OCI-LY3 (cell line): ENCODE measurements at regions not wholly inside any gene's neighbourhood (a gene's known extent, or its start where the extent isn't known, plus 50 kb on each side); places are given as distances from the start of the nearest gene placed in this dataset.

Experiments
- H2AFZ ChIP-seq: fragments of 200-600, 300-600 bp; shearing (Covaris generic); 2 replicates; pipeline ENCODE4 v1.6.0; 2014; ENCODE audit warnings: antibody characterized with exemption, low read depth, low read length
- H3K27ac ChIP-seq: fragments of 200-600, 300-600 bp; sonication (generic); 2 replicates; pipeline ENCODE4 v1.5.1; 2014; ENCODE audit warnings: mild to moderate bottlenecking, low read length, moderate library complexity, mixed read lengths
- H3K27me3 ChIP-seq: fragments of 200-600, 300-600 bp; sonication (generic); 2 replicates; pipeline ENCODE4 v1.6.1; 2014; ENCODE audit warnings: low read depth, low read length, mixed read lengths
- H3K36me3 ChIP-seq: fragments of 200-600, 300-600 bp; sonication (generic); replicated peaks from 2 replicates; pipeline ENCODE3; 2014; ENCODE audit warnings: low read depth, low read length, mixed read lengths
- H3K4me1 ChIP-seq: fragments of 300-600, 200-600 bp; sonication (generic); 2 replicates; pipeline ENCODE4 v1.6.1; 2014; ENCODE audit warnings: low read length, mixed read lengths
- H3K4me2 ChIP-seq: fragments of 200-600, 300-600 bp; sonication (generic); 2 replicates; pipeline ENCODE4 v1.6.1; 2014; ENCODE audit warnings: low read length, mixed read lengths
- H3K4me3 ChIP-seq: fragments of 300-600, 200-600 bp; sonication (generic); 2 replicates; pipeline ENCODE4 v1.5.1; 2014; ENCODE audit warnings: antibody characterized with exemption, mild to moderate bottlenecking, low read length, moderate library complexity
- H3K79me2 ChIP-seq: fragments of 300-600, 200-600 bp; shearing (Covaris generic); 2 replicates; pipeline ENCODE4 v1.6.1; 2014; ENCODE audit warnings: mild to moderate bottlenecking, low read length, mixed read lengths
- H3K9ac ChIP-seq: fragments of 300-600, 200-600 bp; shearing (Covaris generic); 2 replicates; pipeline ENCODE4 v1.6.0; 2014; ENCODE audit warnings: mild to moderate bottlenecking, low read length, moderate library complexity
- H3K9me3 ChIP-seq: fragments of 200-600, 300-600 bp; shearing (Covaris generic); 2 replicates; pipeline ENCODE4 v1.6.1; 2014; ENCODE audit warnings: low read length, mixed read lengths; ENCODE audit not compliant: insufficient read depth
- H4K20me1 ChIP-seq: fragments of 200-600, 300-600 bp; sonication (generic); 2 replicates; pipeline ENCODE4 v1.6.1; 2016; ENCODE audit warnings: low read length, mixed read lengths; ENCODE audit not compliant: insufficient read depth
- EZH2phosphoT487 ChIP-seq: fragments of 200-600 bp; shearing (Covaris generic); IDR thresholded peaks from 2 replicates; pipeline ENCODE4 v1.6.1; 2018; ENCODE audit warnings: antibody characterized with exemption, mixed run types, low read depth
- TF ChIP-seq, protein P1 (sequence below): fragments of 200-600, 300-600 bp; sonication (generic); IDR thresholded peaks from 2 replicates; pipeline ENCODE4 v1.5.1; 2014; ENCODE audit warnings: antibody characterized with exemption, low read length, low read depth

DNA sequence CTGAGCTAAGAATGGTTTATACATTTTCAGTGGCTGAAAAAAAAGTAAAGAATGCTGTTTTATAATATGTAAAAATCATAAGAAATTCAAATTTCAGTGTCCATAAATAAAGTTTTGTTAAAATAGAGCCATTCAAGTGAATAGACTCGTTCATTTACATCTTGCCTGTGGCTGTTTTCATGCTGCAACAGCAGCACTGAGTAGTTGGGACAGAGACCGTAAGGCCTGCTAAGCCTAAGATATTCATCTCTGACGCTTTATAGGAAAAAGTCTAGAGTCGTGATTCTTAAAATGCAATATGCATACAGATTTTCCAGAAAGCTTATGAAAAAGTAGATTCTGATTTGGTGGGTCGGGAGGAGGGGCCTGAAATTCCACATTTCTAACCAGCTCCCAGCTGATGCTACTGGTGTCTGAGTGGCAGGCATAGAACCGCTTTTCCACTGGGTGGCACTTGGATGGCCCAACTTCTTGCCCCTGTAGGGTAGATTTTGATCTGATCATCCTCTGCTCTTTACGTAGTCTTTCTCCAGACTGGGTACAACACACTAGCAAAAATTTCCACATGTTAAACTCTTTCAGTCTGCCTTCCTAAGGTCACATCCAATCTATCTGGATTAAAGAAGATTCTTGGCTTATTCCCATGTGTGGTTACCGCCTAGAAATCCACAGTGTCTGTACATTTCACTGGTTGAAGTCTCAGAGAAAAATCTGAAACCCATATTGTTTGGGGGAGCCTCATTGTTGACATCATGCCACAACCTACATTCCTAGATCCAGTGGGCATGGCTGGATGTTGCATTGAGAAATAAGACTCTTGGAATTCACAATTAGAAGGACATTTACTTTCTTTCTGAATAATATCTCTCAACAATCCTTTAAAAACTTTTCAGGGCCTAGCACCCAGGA, 151.2 kb downstream of the C12orf75 start:
- no peaks in the 10 kb centered on the region for H3K36me3 ChIP-seq
- no peak overlapping the region for H3K4me3 ChIP-seq
- peaks cover 6% of the 10 kb centered on the region for H3K4me1 ChIP-seq
- H3K27me3 ChIP-seq, result no peaks in the 10 kb centered on the region
- TF ChIP-seq, protein P1, sequence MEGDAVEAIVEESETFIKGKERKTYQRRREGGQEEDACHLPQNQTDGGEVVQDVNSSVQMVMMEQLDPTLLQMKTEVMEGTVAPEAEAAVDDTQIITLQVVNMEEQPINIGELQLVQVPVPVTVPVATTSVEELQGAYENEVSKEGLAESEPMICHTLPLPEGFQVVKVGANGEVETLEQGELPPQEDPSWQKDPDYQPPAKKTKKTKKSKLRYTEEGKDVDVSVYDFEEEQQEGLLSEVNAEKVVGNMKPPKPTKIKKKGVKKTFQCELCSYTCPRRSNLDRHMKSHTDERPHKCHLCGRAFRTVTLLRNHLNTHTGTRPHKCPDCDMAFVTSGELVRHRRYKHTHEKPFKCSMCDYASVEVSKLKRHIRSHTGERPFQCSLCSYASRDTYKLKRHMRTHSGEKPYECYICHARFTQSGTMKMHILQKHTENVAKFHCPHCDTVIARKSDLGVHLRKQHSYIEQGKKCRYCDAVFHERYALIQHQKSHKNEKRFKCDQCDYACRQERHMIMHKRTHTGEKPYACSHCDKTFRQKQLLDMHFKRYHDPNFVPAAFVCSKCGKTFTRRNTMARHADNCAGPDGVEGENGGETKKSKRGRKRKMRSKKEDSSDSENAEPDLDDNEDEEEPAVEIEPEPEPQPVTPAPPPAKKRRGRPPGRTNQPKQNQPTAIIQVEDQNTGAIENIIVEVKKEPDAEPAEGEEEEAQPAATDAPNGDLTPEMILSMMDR, result no peak
- TF ChIP-seq EZH2phosphoT487, result no peak
- no peaks in the 10 kb centered on the region for H4K20me1 ChIP-seq
- no peaks in the 10 kb centered on the region for H3K79me2 ChIP-seq
- H3K9me3 ChIP-seq, result no peaks in the 10 kb centered on the region
- H3K4me2 ChIP-seq, result no peak overlapping the region
- no peak overlapping the region for H2AFZ ChIP-seq
- H3K27ac ChIP-seq, result no peak overlapping the region
- no peak overlapping the region for H3K9ac ChIP-seq

DNA sequence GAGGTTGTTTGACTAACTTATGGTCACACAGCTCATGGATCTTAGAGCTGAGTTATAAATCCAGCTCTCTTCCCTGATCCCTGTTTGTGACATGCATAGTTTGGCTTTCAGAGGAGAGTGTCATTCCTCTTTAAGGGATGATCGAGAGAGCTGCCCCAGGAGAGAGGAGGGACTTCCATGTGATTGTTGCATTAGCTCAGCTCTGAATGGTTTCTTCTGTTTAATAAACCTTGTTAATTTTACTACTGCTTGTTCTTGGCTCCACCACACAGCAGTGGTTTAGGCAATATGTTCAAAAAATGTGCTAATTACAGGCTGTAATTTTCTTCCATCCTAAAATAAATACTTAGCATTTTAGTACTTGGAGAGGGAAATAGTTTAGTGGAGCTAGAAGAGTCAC, 152.5 kb downstream of the C12orf75 start:
- no peak overlapping the region for H3K4me3 ChIP-seq
- no peak overlapping the region for H2AFZ ChIP-seq
- no peaks in the 10 kb centered on the region for H3K27me3 ChIP-seq
- H3K27ac ChIP-seq, result no peak overlapping the region
- no peaks in the 10 kb centered on the region for H3K79me2 ChIP-seq
- no peaks in the 10 kb centered on the region for H3K4me1 ChIP-seq
- H3K9me3 ChIP-seq, result no peaks in the 10 kb centered on the region
- H3K4me2 ChIP-seq, result no peak overlapping the region
- no peak overlapping the region for H3K9ac ChIP-seq
- H4K20me1 ChIP-seq, result no peaks in the 10 kb centered on the region
- TF ChIP-seq, protein P1, result no peak
- TF ChIP-seq EZH2phosphoT487, result no peak
- no peaks in the 10 kb centered on the region for H3K36me3 ChIP-seq

DNA sequence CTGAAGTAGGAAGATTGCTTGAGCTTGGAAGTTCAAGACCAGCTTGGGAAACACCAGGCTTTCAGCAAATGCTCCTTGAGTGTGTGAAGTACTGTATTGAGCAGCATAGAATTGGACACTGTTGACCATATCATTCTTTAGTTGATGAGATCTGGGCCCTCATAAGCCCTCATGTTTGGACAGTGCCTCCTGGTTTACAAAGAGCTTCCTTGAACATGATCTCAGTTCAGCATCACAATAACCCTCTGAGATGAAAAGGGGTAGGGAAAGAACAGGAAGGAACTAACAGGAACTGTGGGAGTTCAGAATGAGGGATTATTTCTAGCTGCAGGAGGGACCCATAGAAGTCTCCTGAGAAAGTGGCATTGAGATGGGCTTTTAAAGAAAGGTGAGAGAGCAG, 153.2 kb downstream of the C12orf75 start:
- Histone ChIP-seq H4K20me1 (no peaks in the 10 kb centered on the region), H2AFZ (no peak overlapping the region), H3K9me3 (no peaks in the 10 kb centered on the region), H3K4me2 (no peak overlapping the region), H3K27ac (no peak overlapping the region), H3K9ac (no peak overlapping the region), H3K36me3 (no peaks in the 10 kb centered on the region), H3K79me2 (no peaks in the 10 kb centered on the region), H3K27me3 (no peaks in the 10 kb centered on the region), H3K4me3 (no peak overlapping the region), H3K4me1 (no peaks in the 10 kb centered on the region)
- TF ChIP-seq, protein P1, result no peak
- no peak for TF ChIP-seq EZH2phosphoT487

DNA sequence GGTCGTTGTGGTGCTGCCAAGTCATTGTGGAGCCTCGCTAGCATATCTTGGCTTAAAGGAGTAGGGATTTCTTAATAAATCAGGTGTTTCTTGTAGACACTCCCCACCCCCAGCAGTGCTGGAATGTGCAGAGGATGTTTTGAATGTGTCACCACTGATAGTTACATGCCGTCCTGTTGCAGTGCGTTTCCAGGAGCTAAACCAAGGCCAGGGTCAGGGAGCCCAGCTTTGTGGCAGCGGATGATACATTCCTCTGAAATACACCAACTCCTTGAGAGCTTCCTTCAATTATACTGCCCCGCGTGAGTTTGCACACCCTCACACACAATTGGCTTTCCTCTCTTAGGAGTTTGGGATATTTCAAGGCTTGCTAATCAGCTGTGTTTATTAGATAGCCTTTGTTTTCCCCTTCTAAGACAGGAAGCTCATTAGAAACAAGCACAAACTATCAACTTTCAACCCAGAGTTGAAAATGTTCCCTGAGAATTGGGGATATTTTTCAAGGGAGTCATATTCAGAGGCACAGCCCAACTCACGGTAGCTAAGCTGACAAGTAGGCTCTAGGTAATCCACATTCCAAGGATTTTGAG, 154.9 kb downstream of the C12orf75 start:
- Histone ChIP-seq H3K4me3 (no peak overlapping the region), H3K4me1 (peaks cover 2% of the 10 kb centered on the region; the same call in 1 of the 2 replicates), H3K4me2 (no peak overlapping the region), H4K20me1 (no peaks in the 10 kb centered on the region), H3K79me2 (no peaks in the 10 kb centered on the region), H3K36me3 (no peaks in the 10 kb centered on the region), H3K9me3 (no peaks in the 10 kb centered on the region), H3K27ac (no peak overlapping the region), H2AFZ (no peak overlapping the region), H3K27me3 (no peaks in the 10 kb centered on the region), H3K9ac (no peak overlapping the region)
- no peak for TF ChIP-seq EZH2phosphoT487
- TF ChIP-seq, protein P1, result no peak
